ENCODE measurements at regions not wholly inside any gene's neighbourhood (a gene's known extent, or its start where the extent isn't known, plus 50 kb on each side); places are given as distances from the start of the nearest gene placed in this dataset.

DNA sequence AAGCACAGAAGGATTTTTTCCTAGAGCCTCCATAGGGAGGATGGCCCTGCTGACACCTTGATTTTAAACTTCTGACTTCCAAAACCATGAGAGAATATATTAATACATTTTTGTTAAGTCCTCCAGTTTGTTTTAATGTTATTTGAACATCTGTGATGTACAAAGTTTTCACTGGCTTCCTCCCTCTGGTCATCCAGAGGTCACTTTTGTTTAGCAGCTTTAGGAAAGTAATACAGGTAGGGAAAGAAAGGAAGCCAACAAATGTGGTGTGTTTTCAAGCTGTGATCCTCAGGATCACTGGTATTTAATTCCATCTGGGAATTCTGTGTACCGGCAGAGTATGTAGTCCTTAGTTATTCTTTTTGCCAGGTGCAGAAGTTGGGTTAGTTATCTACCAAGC lies 488.8 kb upstream of the ATXN8OS start:
- WGBS, 2 experiments (ENCODE audit: extremely low coverage in 1 of 2, insufficient coverage in 1 of 2, insufficient read length in 1 of 2, insufficient replicate concordance in 2 of 2, low coverage in 1 of 2, low lambda C conversion rate in 2 of 2, missing lambda C conversion rate in 1 of 2): 96% methylated on average over 1 of the region's 1 CpG; no CpG with 5 or more reads in 1 of the 2 experiments
- H3K4ac ChIP-seq (replicated peaks; ENCODE audit: insufficient read length, low read depth, low read length): no peak overlapping the region
- POLR2A ChIA-PET (ENCODE audit: partially characterized antibody): no interaction called here

More for the DNA sequence above, 488.8 kb upstream of the ATXN8OS start:
- no peak overlapping the region for H2BK5ac ChIP-seq (ENCODE audit: low read depth, low read length)
- no peak overlapping the region for H2BK120ac ChIP-seq (replicated peaks; ENCODE audit: low read depth, low read length)
- no peak overlapping the region for H4K5ac ChIP-seq (ENCODE audit: insufficient read length, low read depth, low read length)
- peaks cover 8 to 10% of the 10 kb centered on the region in 2 experiments for H3K9me3 ChIP-seq (ENCODE audit: insufficient read depth in 2 of 2, low read depth in 1 of 2, low read length in 1 of 2)
- H3K4me2 ChIP-seq (ENCODE audit: insufficient read depth in 1 of 2, low read depth in 2 of 2, low read length in 2 of 2): no peak overlapping the region
- peaks cover 0 to 7% (median 2%) of the 10 kb centered on the region in 4 experiments; a peak in 2 of 8 replicates for H3K36me3 ChIP-seq (ENCODE audit: control insufficient read depth in 2 of 4, insufficient read depth in 4 of 4, low read length in 3 of 4)
- no peaks in the 10 kb centered on the region for H4K20me1 ChIP-seq (replicated peaks in 1 of 2; ENCODE audit: control insufficient read depth in 1 of 2, insufficient read depth in 2 of 2, low read length in 2 of 2)
- TF ChIP-seq EP300 (IDR thresholded peaks at IDR 0.05; ENCODE audit: borderline replicate concordance in 1 of 2, low read depth in 2 of 2, low read length in 2 of 2) (no peak), POLR2AphosphoS5 (IDR thresholded peaks at IDR 0.05; ENCODE audit: low read depth, low read length) (no peak), SP2 (IDR thresholded peaks at IDR 0.05; ENCODE audit: low read length) (no peak), SIRT6 (IDR thresholded peaks at IDR 0.05; ENCODE audit: low read length) (no peak), CBX5 (IDR thresholded peaks at IDR 0.05; ENCODE audit: low read depth, low read length) (no peak), KDM4A (IDR thresholded peaks at IDR 0.05; ENCODE audit: low read depth, low read length, severe bottlenecking) (no peak), SP1 (IDR thresholded peaks at IDR 0.05; ENCODE audit: low read depth, low read length) (no peak), RFX5 (IDR thresholded peaks at IDR 0.05; ENCODE audit: borderline replicate concordance, low read depth, low read length) (no peak), NRF1 (IDR thresholded peaks at IDR 0.05; ENCODE audit: low read depth, low read length) (no peak), JUN (IDR thresholded peaks at IDR 0.05; ENCODE audit: low read depth, low read length) (no peak), SUZ12 (IDR thresholded peaks at IDR 0.05; ENCODE audit: low read length) (no peak), EZH2 (IDR thresholded peaks at IDR 0.05; ENCODE audit: low read depth, low read length, severe bottlenecking) (no peak)
- no peak overlapping the region for H3K56ac ChIP-seq (replicated peaks; ENCODE audit: insufficient read length, low read depth, low read length)
- no peak overlapping the region for H2AK5ac ChIP-seq (ENCODE audit: low read depth, low read length)
- no peak overlapping the region for H3K18ac ChIP-seq (ENCODE audit: extremely low read depth, low read length)
- H2BK20ac ChIP-seq (ENCODE audit: low read length): no peak overlapping the region
- FAIRE-seq (no peak), DNase-seq (ENCODE audit: low read depth in 1 of 2, low spot score in 2 of 2) (no peak)
- no peak overlapping the region for H3K14ac ChIP-seq (ENCODE audit: insufficient read length)
- no peaks in the 10 kb centered on the region for H3K27me3 ChIP-seq (replicated peaks in 1 of 4; ENCODE audit: control insufficient read depth in 3 of 4, extremely low read depth in 1 of 4, insufficient read depth in 3 of 4, low read length in 3 of 4)
- H3K4me3 ChIP-seq (ENCODE audit: extremely low read depth in 1 of 4, insufficient read depth in 2 of 4, low read depth in 3 of 4, low read length in 4 of 4): no peak overlapping the region
- H4K91ac ChIP-seq (replicated peaks; ENCODE audit: insufficient read length, low read length): no peak overlapping the region
- H3K79me1 ChIP-seq (ENCODE audit: low read depth, low read length): no peaks in the 10 kb centered on the region
- no peak overlapping the region for H2AFZ ChIP-seq (ENCODE audit: low read length)
- CTCF ChIA-PET (ENCODE audit: partially characterized antibody): no interaction called here
- H3K23me2 ChIP-seq (ENCODE audit: low read depth, low read length): no peaks in the 10 kb centered on the region
- H3K9ac ChIP-seq (replicated peaks in 1 of 4; ENCODE audit: extremely low read depth in 1 of 4, low read depth in 3 of 4, low read length in 3 of 4): no peak overlapping the region
- H2BK15ac ChIP-seq (ENCODE audit: low read length): no peak overlapping the region
- H2BK12ac ChIP-seq (ENCODE audit: low read depth, low read length): no peak overlapping the region
- no peak overlapping the region for H3K27ac ChIP-seq (ENCODE audit: low read depth, low read length)
- H3K79me2 ChIP-seq (ENCODE audit: control insufficient read depth in 1 of 2, insufficient read depth in 2 of 2, low read length in 2 of 2): no peaks in the 10 kb centered on the region
- no peak overlapping the region for H4K8ac ChIP-seq (ENCODE audit: extremely low read depth, insufficient read depth, low read length)
- no peak overlapping the region for H3K23ac ChIP-seq (ENCODE audit: insufficient read length)
- H3K4me1 ChIP-seq (replicated peaks in 1 of 4; ENCODE audit: control insufficient read depth in 3 of 4, insufficient read depth in 4 of 4, low read length in 3 of 4): peaks cover 0 to 4% (median 0%) of the 10 kb centered on the region in 4 experiments; a peak in 1 of 7 replicates

Measured in H1 (cell line).